ENCODE measurements at regions not wholly inside any gene's neighbourhood (a gene's known extent, or its start where the extent isn't known, plus 50 kb on each side); places are given as distances from the start of the nearest gene placed in this dataset.

- no peak for TF ChIP-seq CTCF (IDR thresholded peaks at IDR 0.05; ENCODE audit: extremely low read depth, missing control alignments)
These were observed 105.0 kb upstream of the TMPO start for GRCh38 chr12:98410356-98410755.

GRCh38 chr12:98416845-98417244 is 98.5 kb upstream of the TMPO start:
- no peak for DNase-seq (ENCODE audit: low spot score)
- TF ChIP-seq CTCF (IDR thresholded peaks at IDR 0.05; ENCODE audit: extremely low read depth, missing control alignments): no peak

More at GRCh38 chr12:98410356-98410755, 105.0 kb upstream of the TMPO start:
- DNase-seq (ENCODE audit: low spot score): no peak

GRCh38 chr12:98417266-98417665 is 98.1 kb upstream of the TMPO start:
- no peak for DNase-seq (ENCODE audit: low spot score)
- no peak for TF ChIP-seq CTCF (IDR thresholded peaks at IDR 0.05; ENCODE audit: extremely low read depth, missing control alignments)

- DNase-seq (ENCODE audit: low spot score): peak; percentile 14
- TF ChIP-seq CTCF (IDR thresholded peaks at IDR 0.05; ENCODE audit: extremely low read depth, missing control alignments): no peak
These were observed 96.9 kb upstream of the TMPO start for GRCh38 chr12:98418357-98419075.

GRCh38 chr12:98419081-98419794 is 96.2 kb upstream of the TMPO start:
- TF ChIP-seq CTCF (IDR thresholded peaks at IDR 0.05; ENCODE audit: extremely low read depth, missing control alignments): no peak
- DNase-seq (ENCODE audit: low spot score): no peak

- TF ChIP-seq CTCF (IDR thresholded peaks at IDR 0.05; ENCODE audit: extremely low read depth, missing control alignments): no peak
- no peak for DNase-seq (ENCODE audit: low spot score)
These were observed 95.5 kb upstream of the TMPO start for GRCh38 chr12:98419795-98420404.

GRCh38 chr12:98420461-98420860 is 94.9 kb upstream of the TMPO start:
- DNase-seq (ENCODE audit: low spot score): no peak
- no peak for TF ChIP-seq CTCF (IDR thresholded peaks at IDR 0.05; ENCODE audit: extremely low read depth, missing control alignments)
